Stimulated activated CD8-positive, alpha-beta memory T cell treated with anti-CD3 and anti-CD28 coated beads, Interleukin-12 subunit alpha, Interleukin-12 subunit beta, amount 100 ng/mL, for 1 hour (primary cell): ENCODE measurements at regions not wholly inside any gene's neighbourhood (a gene's known extent, or its start where the extent isn't known, plus 50 kb on each side); places are given as distances from the start of the nearest gene placed in this dataset.
"Not testable (repeated sequence)": the region's sequence is repeated elsewhere in the genome, so short reads cannot be mapped to it uniquely, and the experiment has no call there.

ENCODE experiments used
- DNase-seq: peaks from one replicate; pipeline ENCODE4 v3.0.0-alpha.2; 2020; ENCODE audit warnings: low read depth

DNA sequence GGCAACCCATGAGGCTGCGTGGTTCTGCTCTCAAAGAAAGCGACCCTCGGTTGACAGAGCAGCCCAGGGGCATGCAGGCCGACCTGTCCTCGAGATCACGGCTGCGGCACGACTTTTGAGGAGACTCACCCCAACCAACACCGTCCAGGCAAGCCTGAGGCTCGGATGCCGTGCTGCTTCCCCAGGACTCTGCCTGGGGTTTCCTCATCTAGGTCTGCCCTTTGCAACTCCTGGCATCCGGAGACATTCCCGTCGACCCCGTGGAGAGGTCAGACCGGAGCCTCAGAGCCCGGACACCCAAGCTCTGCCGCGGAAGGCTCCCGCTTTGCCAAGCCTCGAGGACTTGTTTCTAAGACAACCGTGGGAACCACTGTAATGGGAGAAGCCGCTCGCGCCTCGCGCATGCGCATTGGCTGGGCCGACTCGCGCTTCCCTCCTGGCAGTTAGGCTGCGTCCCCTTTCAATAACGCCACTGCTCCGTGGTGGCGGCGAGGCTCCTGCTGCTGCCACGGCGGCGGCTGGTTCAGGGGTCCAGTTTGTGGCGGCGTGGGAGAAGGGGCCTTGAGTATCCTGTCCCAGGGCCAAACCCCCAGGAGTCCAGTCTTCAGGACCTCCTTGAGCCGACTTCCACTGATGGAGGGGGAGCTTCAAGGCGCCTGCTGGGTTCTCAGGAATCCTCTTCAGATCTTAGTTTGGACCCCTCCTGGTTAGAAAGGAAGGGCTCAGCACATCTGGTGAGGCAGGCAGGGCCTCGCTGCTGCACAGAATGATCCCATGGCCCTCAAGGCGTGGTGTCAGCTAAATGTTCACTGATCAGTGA is 101.7 kb upstream of the ZNF337 start:
- DNase-seq, result not testable (repeated sequence)

DNA sequence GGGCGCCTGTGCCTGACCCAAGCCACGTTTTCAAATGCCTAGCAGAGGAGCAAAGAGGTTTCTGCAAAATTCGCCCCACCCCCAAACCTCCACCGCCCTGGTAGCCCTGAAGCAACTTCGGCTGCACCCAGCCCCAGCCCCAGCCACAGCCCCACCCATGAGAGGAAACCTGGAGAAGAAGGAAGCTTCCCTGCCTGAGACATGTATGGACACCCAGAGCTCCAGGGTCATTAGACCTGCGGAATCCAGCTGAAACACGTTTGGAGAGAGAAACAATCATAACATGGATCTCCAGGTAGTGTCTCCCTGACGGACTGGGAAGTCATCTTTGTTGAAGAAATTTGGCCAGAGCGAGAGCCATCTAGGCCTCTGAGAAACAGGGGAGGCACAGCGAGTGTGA is 100.4 kb upstream of the ZNF337 start:
- DNase-seq, result not testable (repeated sequence)

DNA sequence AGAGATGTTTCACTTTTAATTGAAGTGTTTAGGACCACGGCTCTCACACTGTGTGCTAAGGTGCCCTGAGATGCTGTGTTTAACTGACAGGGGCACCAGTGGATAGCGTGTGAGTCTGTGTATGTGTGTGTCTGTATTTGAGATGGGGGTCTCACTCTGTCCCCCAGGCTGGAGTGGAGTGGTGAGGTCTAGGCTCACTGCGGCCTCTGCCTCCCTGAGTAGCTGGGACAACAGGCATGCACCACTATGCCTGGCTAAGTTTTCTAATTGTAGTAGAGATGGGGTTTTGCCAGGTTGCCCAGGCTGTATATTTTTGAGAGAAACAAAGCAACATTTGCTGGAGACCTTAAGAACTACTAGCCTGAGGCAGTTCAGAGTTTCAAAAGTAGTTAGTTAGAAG is 80.6 kb upstream of the ZNF337 start:
- DNase-seq, result not testable (repeated sequence)

DNA sequence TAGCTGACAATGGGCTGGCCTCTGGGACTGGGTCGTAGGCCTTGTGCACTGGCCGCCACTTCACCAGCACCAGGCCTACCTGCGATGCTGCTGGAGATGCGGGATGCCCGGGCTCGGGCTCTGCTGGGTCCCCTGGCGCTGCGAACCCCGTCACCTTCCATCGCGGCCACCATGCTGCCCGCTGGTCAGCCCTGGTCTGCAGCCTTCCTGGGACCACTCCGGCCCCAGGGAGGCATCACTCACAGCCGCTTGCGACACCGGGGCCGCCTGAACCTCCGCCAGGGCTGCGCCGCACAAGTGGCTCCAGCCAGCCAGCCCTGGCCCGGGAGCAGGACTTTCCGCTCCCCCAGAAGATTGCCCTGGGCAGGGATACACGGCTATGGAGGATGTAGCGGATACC is 78.1 kb upstream of the ZNF337 start:
- DNase-seq, result not testable (repeated sequence)

DNA sequence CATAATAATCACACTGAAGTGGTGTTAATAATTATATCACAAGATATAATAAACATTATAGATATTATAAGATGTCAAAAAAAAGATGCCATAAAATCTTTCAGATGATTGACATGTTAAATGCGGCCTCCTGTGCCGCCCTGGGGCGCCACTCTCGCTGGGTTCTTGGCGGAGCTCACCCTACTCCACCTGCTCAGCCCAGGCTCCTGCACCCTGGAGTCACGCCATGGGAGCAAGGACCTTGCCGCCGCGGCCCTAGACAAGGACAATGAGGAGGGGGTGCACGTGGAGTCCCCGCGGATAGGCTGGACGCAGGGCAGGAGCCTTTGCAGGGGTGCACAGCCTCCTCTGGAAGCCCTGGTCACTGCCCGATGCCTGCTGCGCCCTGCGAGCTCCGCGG is 77.5 kb upstream of the ZNF337 start:
- DNase-seq, result not testable (repeated sequence)

DNA sequence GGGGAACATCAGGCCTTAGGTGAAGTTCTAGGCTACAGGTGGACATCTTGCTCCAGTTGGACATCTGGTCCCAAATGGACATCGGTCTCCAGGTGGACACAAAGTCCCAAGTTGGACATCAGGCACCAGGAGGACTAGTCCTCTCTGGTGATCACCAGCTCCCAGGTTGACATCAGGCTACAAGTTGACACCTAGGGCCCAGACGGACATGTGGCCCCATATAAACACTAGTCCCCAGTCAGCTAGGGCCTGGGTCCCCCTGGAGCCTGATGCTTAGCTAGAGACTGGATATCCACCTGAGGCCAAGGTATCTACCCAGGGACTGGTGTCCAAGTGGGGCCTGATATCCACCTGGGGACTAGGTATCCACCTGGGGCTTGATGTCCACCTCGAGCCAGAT is 75.8 kb upstream of the ZNF337 start:
- DNase-seq, result not testable (repeated sequence)

DNA sequence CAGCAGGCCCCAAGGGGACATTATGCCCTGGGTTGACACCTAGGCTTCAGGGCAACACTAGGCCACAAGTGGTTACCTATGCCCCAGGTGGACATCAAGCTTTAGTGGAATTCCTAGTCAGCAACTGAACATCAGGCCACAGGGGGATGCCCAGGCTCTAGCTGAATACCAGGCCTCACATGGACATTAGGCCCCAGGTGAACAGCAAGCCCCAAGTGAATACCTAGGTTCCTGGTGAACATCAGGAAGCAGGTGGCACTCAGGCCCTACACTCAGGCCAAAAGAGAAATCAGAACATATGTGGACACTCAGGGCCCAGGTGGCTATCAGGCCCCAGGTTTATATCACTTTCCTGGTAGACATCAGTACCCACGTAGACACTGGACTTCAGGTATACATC is 75.2 kb upstream of the ZNF337 start:
- not testable (repeated sequence) for DNase-seq

DNA sequence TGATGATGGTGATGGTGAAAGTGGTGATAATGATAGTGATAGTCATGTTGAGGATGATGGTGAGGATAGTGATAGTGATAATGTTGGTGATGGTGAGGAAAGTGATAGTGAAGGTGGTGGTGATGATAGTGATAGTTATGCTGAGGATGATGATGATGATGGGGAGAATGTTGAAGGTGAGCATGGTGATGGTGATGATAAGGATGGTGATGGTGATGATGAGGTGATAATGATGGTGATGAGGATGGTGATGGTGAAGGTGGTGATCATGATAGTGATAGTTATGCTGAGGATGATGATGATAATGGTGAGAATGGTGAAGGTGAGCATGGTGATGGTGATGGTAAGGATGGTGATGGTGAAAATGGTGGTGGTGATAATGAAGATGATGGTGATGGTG is 64.9 kb upstream of the ZNF337 start:
- no peak for DNase-seq

DNA sequence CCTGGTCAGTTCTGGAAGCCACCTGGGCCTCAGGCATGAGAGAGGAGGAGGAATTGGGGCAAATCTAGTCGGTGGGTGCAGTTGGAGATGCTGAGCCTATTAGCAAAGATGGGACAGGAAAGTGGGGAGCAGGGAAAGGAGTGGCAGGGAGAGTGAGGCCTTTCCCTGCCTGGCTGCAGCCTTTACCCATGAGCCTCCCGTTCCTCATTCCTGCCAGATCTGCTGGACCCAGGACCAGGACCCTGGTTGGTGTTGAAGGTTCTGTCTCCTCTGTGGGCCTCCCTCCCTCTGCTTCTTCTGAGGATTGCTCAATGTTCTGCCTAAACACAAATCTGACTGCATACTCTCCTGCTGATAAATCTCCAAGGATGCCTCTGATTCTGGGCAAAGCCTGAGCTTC is 64.4 kb upstream of the ZNF337 start:
- DNase-seq, result not testable (repeated sequence)

DNA sequence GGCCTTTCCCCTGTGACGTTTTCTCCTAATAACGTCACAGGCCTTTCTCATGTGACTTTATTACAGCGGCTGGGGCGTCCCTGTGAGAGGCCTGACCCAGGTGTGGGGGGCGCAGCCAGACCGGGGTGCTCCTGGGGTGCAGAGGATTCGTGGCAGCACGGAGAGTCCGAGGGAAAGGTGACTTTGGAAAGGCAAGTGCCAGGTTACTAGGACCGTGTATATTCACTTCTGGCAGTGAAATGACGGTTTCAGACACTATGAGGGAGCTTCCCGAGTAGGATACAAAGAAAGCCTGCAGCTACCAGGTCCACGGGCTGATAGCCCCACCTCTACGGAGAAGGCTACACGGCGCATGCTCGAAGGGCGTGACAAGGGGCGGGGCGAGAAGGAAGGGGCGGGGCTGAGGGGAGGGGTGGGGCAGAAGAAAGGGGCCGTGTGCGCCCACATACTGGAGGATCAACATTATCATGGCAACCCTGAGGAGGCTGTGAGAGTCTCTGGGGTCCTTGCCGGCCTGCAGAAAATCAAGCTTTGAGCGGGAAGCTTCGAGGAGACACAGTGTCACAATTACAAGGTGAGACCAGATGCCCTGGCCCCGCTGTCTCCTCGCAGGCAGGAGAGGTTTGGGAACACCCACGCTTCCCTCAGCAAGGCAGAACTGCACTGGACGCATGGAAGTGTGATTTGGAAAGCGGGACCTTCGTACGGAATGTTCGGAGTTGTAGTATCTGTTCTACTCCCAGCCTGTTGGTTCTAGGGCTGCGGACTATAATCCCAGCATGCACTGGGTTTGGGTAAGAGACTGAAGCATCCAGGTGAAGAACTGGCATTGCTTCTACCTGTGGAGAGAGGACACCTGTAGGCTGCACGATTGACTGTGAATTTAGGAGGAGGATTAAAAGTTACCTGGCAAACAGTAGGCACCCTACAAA is 54.4 kb upstream of the ZNF337 start:
- DNase-seq, result peak; percentile 32

DNA sequence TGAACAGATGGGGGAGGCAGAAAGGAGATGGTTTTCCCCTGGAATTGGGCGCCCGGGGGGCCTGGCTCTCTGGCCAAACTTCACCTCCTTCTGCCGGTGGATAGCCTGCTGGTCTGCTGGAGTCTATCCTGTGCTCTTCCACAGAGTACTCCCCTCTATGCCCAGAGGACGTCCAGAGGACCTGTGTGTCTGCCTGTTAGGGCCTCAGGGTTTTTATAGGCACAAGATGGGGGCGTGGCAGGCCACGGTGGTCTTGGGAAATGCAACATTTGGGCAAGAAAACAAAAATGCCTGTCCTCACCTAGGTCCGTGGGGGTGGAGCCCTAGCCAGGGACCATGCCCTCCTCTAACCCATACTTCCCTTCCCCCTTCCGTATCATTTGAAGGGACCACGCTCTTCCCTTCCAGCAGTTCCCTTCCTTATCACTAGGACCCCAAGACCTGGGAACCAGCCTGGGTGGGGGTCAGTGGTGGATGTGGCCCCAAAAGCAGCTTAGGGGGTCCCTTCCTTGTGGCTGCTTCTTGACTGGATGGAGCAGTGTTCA is 53.6 kb upstream of the ZNF337 start:
- DNase-seq, result no peak

DNA sequence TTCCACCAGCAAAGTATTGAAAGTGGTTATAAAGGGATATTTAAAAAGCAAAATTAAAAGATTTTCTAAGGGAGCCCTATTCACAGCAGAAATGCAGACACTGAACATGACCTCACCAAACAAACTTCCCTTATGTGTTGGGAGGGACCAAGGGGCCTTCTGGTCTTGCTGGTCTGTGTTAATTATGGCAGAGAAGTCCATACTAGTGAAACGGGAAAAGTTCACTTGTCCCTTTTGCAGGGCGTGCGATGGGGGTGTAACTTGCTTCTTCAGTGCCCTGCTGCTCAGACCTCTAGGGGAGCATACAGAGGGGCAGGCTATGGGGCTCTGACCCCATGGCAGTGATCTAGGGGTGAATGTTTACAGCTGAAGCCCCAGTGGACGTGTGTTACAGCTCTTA is 53.0 kb upstream of the ZNF337 start:
- no peak for DNase-seq
